Vagina (tissue), 2 donors: ENCODE measurements at regions not wholly inside any gene's neighbourhood (a gene's known extent, or its start where the extent isn't known, plus 50 kb on each side); places are given as distances from the start of the nearest gene placed in this dataset.

Source experiments
- CTCF ChIP-seq, 3 experiments: fragments of 450-650 bp in 2 of 3; fragments of 200-600 bp in 1 of 3; sonication (generic) in 1 of 3; IDR thresholded peaks; one replicate each; pipeline ENCODE4 v1.5.1; 2017 to 2019; ENCODE audit warnings: antibody characterized with exemption in 3 of 3, mild to moderate bottlenecking in 2 of 3, moderate library complexity in 2 of 3
- POLR2AphosphoS5 ChIP-seq, 2 donors: sonication (generic); formaldehyde crosslinking; IDR thresholded peaks; one replicate each; pipeline ENCODE4 v1.9.0; 2017; ENCODE audit warnings: antibody characterized with exemption in 2 of 2, mild to moderate bottlenecking in 2 of 2, low read depth in 1 of 2; ENCODE audit not compliant: insufficient read depth in 1 of 2

- TF ChIP-seq POLR2AphosphoS5 (IDR thresholded peaks at IDR 0.05; ENCODE audit: insufficient read depth in 1 of 2, low read depth in 1 of 2) (no peak), CTCF (IDR thresholded peaks at IDR 0.05) (no peak)
Observed at GRCh38 chr7:93021748-93022147, 96.0 kb downstream of the SAMD9 start.
